H1 (cell line): ENCODE measurements at regions not wholly inside any gene's neighbourhood (a gene's known extent, or its start where the extent isn't known, plus 50 kb on each side); places are given as distances from the start of the nearest gene placed in this dataset.

Source experiments
- CHD7 ChIP-seq: fragments of 300-600 bp; sonication (generic); IDR thresholded peaks from 2 replicates; pipeline ENCODE4 v1.7.1; 2012; ENCODE audit warnings: low read length, moderate library complexity, mild to moderate bottlenecking, inconsistent platforms; ENCODE audit not compliant: insufficient replicate concordance

GRCh38 chrX:30951003-30951402 lies 61.9 kb upstream of the TAB3 start (continued):
- TF ChIP-seq CHD7: no peak
